GM12873 (cell line): ENCODE measurements at regions not wholly inside any gene's neighbourhood (a gene's known extent, or its start where the extent isn't known, plus 50 kb on each side); places are given as distances from the start of the nearest gene placed in this dataset.

Experiments
- CTCF ChIP-seq: IDR thresholded peaks from 2 replicates; pipeline ENCODE4 v1.5.1; 2012; ENCODE audit warnings: low read depth, mild to moderate bottlenecking, moderate library complexity, low read length, control low read depth; ENCODE audit not compliant: insufficient read depth; ENCODE audit errors: missing control alignments

GRCh38 chr14:43475757-43476156 is 1031.3 kb downstream of the FSCB start:
- TF ChIP-seq CTCF: no peak

GRCh38 chr14:43471595-43471994 is 1035.5 kb downstream of the FSCB start:
- TF ChIP-seq CTCF: no peak

- TF ChIP-seq CTCF: no peak
These were observed 1042.1 kb downstream of the FSCB start for GRCh38 chr14:43464968-43465367.

GRCh38 chr14:43449291-43449690 is 1057.8 kb downstream of the FSCB start:
- TF ChIP-seq CTCF: no peak

- no peak for TF ChIP-seq CTCF
These were observed 1069.0 kb downstream of the FSCB start for GRCh38 chr14:43438056-43438455.

- TF ChIP-seq CTCF: no peak
These were observed 1088.8 kb downstream of the FSCB start for GRCh38 chr14:43418324-43418723.

- no peak for TF ChIP-seq CTCF
These were observed 1094.0 kb downstream of the FSCB start for GRCh38 chr14:43413084-43413483.
